ENCODE measurements at regions not wholly inside any gene's neighbourhood (a gene's known extent, or its start where the extent isn't known, plus 50 kb on each side); places are given as distances from the start of the nearest gene placed in this dataset.

- no peak for TF ChIP-seq CHD7 (IDR thresholded peaks at IDR 0.05; ENCODE audit: insufficient replicate concordance, low read length)
- TF ChIP-seq KDM4A (IDR thresholded peaks at IDR 0.05; ENCODE audit: low read depth, low read length, severe bottlenecking): no peak
- no peak for TF ChIP-seq PHF8 (conservative IDR thresholded peaks at IDR 0.05; ENCODE audit: low read depth, low read length)
- no peak for TF ChIP-seq BCL11A (IDR thresholded peaks at IDR 0.05; ENCODE audit: low read depth in 2 of 2, low read length in 2 of 2)
- no peak for TF ChIP-seq ZNF274 (IDR thresholded peaks at IDR 0.05; ENCODE audit: borderline replicate concordance, extremely low read depth, low read length)
- no peak for TF ChIP-seq SIN3A (conservative IDR thresholded peaks at IDR 0.05 in 1 of 2, IDR thresholded peaks at IDR 0.05 in 1 of 2; ENCODE audit: low read depth in 1 of 2, low read length in 2 of 2)
- TF ChIP-seq SAP30 (IDR thresholded peaks at IDR 0.05; ENCODE audit: insufficient read depth, insufficient replicate concordance, low read length): no peak
- no peak for TF ChIP-seq TBP (IDR thresholded peaks at IDR 0.05; ENCODE audit: low read depth, low read length)
Measured at GRCh38 chr2:16118611-16119590, 178.6 kb downstream of the MYCN start (continued).

Data from H1 (cell line).